Left lung (tissue), 4 donors: ENCODE measurements at regions not wholly inside any gene's neighbourhood (a gene's known extent, or its start where the extent isn't known, plus 50 kb on each side); places are given as distances from the start of the nearest gene placed in this dataset.

Experiments
- ATAC-seq: fragments of 200-7000 bp; cut with Tn5 transposase; one replicate; pipeline ENCODE4 v1.9.1; 2020; ENCODE audit warnings: moderate library complexity
- DNase-seq, 4 donors: peaks; one replicate each; pipeline ENCODE4 v3.0.0-alpha.2; 2013 to 2020
- H3K27ac ChIP-seq, 2 donors: fragments of 200-600 bp; sonication (generic) in 1 of 2; one replicate each; pipeline versions ENCODE4 v1.5.0 to v1.8.0; 2020 to 2021
- H3K27me3 ChIP-seq, 2 donors: fragments of 200-600 bp; sonication (generic) in 1 of 2; one replicate each; pipeline versions ENCODE4 v1.5.0 to v1.8.0; 2020 to 2021
- H3K36me3 ChIP-seq, 2 donors: fragments of 200-600 bp; sonication (generic) in 1 of 2; one replicate each; pipeline versions ENCODE4 v1.5.0 to v1.8.0; 2020 to 2021
- H3K4me1 ChIP-seq, 2 donors: fragments of 200-600 bp; one replicate each; pipeline ENCODE4 v1.8.0; 2021
- H3K4me3 ChIP-seq, 2 donors: fragments of 200-600 bp; sonication (generic) in 1 of 2; one replicate each; pipeline versions ENCODE4 v1.5.0 to v1.8.0; 2020 to 2021; ENCODE audit warnings: mild to moderate bottlenecking in 1 of 2
- H3K9me3 ChIP-seq, 2 donors: fragments of 200-600 bp; sonication (generic) in 1 of 2; one replicate each; pipeline versions ENCODE4 v1.5.0 to v1.8.0; 2020 to 2021
- CTCF ChIP-seq, 2 donors: fragments of 200-600 bp; sonication (generic) in 1 of 2; IDR thresholded peaks; one replicate each; pipeline versions ENCODE4 v1.5.0 to v1.8.0; 2021; ENCODE audit warnings: antibody characterized with exemption in 2 of 2
- intact Hi-C, 2 donors: fragments of 100-400 bp; cut with DNase I; formaldehyde crosslinking; loops; one replicate each; pipeline versions ENCODE4 v1.11.2 to v1.14.2; 2022
- donor health status: DM: no; HTN: yes; CAD: no.
- donor health status: DM: no; HTN: no; CAD: no.

GRCh38 chr6:68045193-68045592, 589.9 kb upstream of the ADGRB3 start:
- DNase-seq (no peak), ATAC-seq (no peak)
- Histone ChIP-seq H3K27me3 (no peaks in the 10 kb centered on the region), H3K36me3 (no peaks in the 10 kb centered on the region), H3K9me3 (peaks cover 0 to 2% of the 10 kb centered on the region in 2 donors), H3K4me1 (no peaks in the 10 kb centered on the region), H3K4me3 (no peak overlapping the region), H3K27ac (no peak overlapping the region)
- intact Hi-C loops: no loop called here
- TF ChIP-seq CTCF (IDR thresholded peaks at IDR 0.05): no peak

- Histone ChIP-seq H3K9me3 (peaks cover 0 to 2% of the 10 kb centered on the region in 2 donors), H3K27me3 (no peaks in the 10 kb centered on the region), H3K27ac (no peak overlapping the region), H3K36me3 (no peaks in the 10 kb centered on the region), H3K4me1 (no peaks in the 10 kb centered on the region), H3K4me3 (no peak overlapping the region)
- ATAC-seq (no peak), DNase-seq (no peak)
- intact Hi-C loops: no loop called here
- no peak for TF ChIP-seq CTCF (IDR thresholded peaks at IDR 0.05)
Measured at GRCh38 chr6:68044264-68044663, 590.8 kb upstream of the ADGRB3 start.

- Histone ChIP-seq H3K9me3 (peaks cover 0 to 2% of the 10 kb centered on the region in 2 donors), H3K27ac (no peak overlapping the region), H3K4me3 (no peak overlapping the region), H3K36me3 (no peaks in the 10 kb centered on the region), H3K4me1 (no peaks in the 10 kb centered on the region), H3K27me3 (no peaks in the 10 kb centered on the region)
- TF ChIP-seq CTCF (IDR thresholded peaks at IDR 0.05): no peak
- DNase-seq (no peak), ATAC-seq (no peak)
- intact Hi-C loops: no loop called here
Measured at GRCh38 chr6:68043122-68043398, 592.0 kb upstream of the ADGRB3 start.

- Histone ChIP-seq H3K27ac (no peak overlapping the region), H3K27me3 (no peaks in the 10 kb centered on the region), H3K9me3 (no peaks in the 10 kb centered on the region), H3K4me1 (no peaks in the 10 kb centered on the region), H3K4me3 (no peak overlapping the region), H3K36me3 (no peaks in the 10 kb centered on the region)
- ATAC-seq: no peak
- intact Hi-C loops: no loop called here
- no peak for TF ChIP-seq CTCF (IDR thresholded peaks at IDR 0.05)
- no peak for DNase-seq
Measured at GRCh38 chr6:68042339-68043121, 592.6 kb upstream of the ADGRB3 start.

- ATAC-seq (no peak), DNase-seq (no peak)
- Histone ChIP-seq H3K27ac (no peak overlapping the region), H3K27me3 (no peaks in the 10 kb centered on the region), H3K4me1 (no peaks in the 10 kb centered on the region), H3K9me3 (peaks cover 0 to 8% of the 10 kb centered on the region in 2 donors), H3K36me3 (no peaks in the 10 kb centered on the region), H3K4me3 (no peak overlapping the region)
- no peak for TF ChIP-seq CTCF (IDR thresholded peaks at IDR 0.05)
- intact Hi-C loops: no loop called here
Measured at GRCh38 chr6:68040780-68041179, 594.3 kb upstream of the ADGRB3 start.
